B cell (primary cell): ENCODE measurements at regions not wholly inside any gene's neighbourhood (a gene's known extent, or its start where the extent isn't known, plus 50 kb on each side); places are given as distances from the start of the nearest gene placed in this dataset.

Source experiments
- ATAC-seq: fragments of 200-7000 bp; cut with Tn5 transposase; one replicate; pipeline ENCODE4 v1.10.0; 2021; ENCODE audit warnings: low read depth, mild to moderate bottlenecking, moderate number of reproducible peaks, moderate library complexity
- CTCF ChIA-PET: fragments of 350-600 bp; sonication (Branson Sonifier 250); formaldehyde crosslinking; loops from one replicate; lab custom pipeline; 2021; ENCODE audit warnings: antibody characterized with exemption, inconsistent platforms; lab: Charles Lee
- POLR2A ChIA-PET: fragments of 350-600 bp; sonication (Branson Sonifier 250); formaldehyde crosslinking; loops from one replicate; lab custom pipeline; 2021; ENCODE audit warnings: antibody characterized with exemption; lab: Charles Lee
- DNase-seq: peaks from one replicate; pipeline ENCODE4 v3.0.0; 2013
- H2AFZ ChIP-seq: 2 replicates; pipeline ENCODE4 v1.6.1; 2012; ENCODE audit warnings: mild to moderate bottlenecking, low read depth, low read length; ENCODE audit not compliant: insufficient read depth, poor library complexity, severe bottlenecking
- H3K27ac ChIP-seq, 2 donors: 1 replicate in 1 of 2; 2 replicates in 1 of 2; pipeline ENCODE4 v1.5.1; 2012 to 2013; ENCODE audit warnings: low read length in 2 of 2, mild to moderate bottlenecking in 2 of 2, moderate library complexity in 1 of 2
- H3K27me3 ChIP-seq, 4 experiments: fragments of 200-600 bp in 1 of 4; sonication (generic) in 1 of 4; replicated peaks in 1 of 4; 1 replicate in 2 of 4; 2 replicates in 2 of 4; pipeline versions ENCODE4 v1.6.1 to v1.7.0; 2013 to 2016; ENCODE audit warnings: low read length in 3 of 4, mild to moderate bottlenecking in 2 of 4, mixed read lengths in 1 of 4, moderate library complexity in 1 of 4; ENCODE audit not compliant: insufficient read depth in 4 of 4, control insufficient read depth in 3 of 4; ENCODE audit errors: control extremely low read depth in 1 of 4
- H3K36me3 ChIP-seq, 2 experiments: replicated peaks in 1 of 2; 1 replicate in 1 of 2; 2 replicates in 1 of 2; pipeline versions ENCODE4 v1.6.1 to v1.7.1; 2013; ENCODE audit warnings: low read length in 1 of 2; ENCODE audit not compliant: insufficient read depth in 2 of 2, control insufficient read depth in 1 of 2; ENCODE audit errors: control extremely low read depth in 1 of 2, extremely low read depth in 1 of 2
- H3K4me1 ChIP-seq, 2 donors: fragments of 200-600 bp in 1 of 2; sonication (generic) in 1 of 2; 1 replicate in 1 of 2; 2 replicates in 1 of 2; pipeline versions ENCODE4 v1.5.1 to v1.6.1; 2013 to 2017; ENCODE audit warnings: low read length in 2 of 2; ENCODE audit not compliant: control insufficient read depth in 2 of 2, insufficient read depth in 2 of 2
- H3K4me2 ChIP-seq: replicated peaks from 2 replicates; pipeline ENCODE3; 2012; ENCODE audit warnings: mild to moderate bottlenecking, low read depth, low read length; ENCODE audit not compliant: poor library complexity, severe bottlenecking
- H3K4me3 ChIP-seq, 5 experiments: fragments of 200-600 bp in 1 of 5; sonication (generic) in 1 of 5; 1 replicate in 3 of 5; 2 replicates in 2 of 5; pipeline versions ENCODE4 v1.5.1 to v1.7.0; 2011 to 2016; ENCODE audit warnings: low read length in 4 of 5, mild to moderate bottlenecking in 4 of 5, low read depth in 2 of 5, control low read depth in 1 of 5, moderate library complexity in 1 of 5; ENCODE audit not compliant: insufficient read depth in 1 of 5; ENCODE audit errors: control extremely low read depth in 1 of 5, extremely low read depth in 1 of 5
- H3K79me2 ChIP-seq: fragments of 200-600 bp; sonication (generic); one replicate; pipeline ENCODE4 v1.6.0; 2016; ENCODE audit warnings: low read length; ENCODE audit not compliant: control insufficient read depth, insufficient read depth
- H3K9ac ChIP-seq: fragments of 200-600 bp; sonication (generic); 2 replicates; pipeline ENCODE4 v1.6.1; 2017; ENCODE audit warnings: mild to moderate bottlenecking, low read length, moderate library complexity
- H3K9me3 ChIP-seq, 3 donors: one replicate each; pipeline versions ENCODE4 v1.6.1 to v1.7.1; 2013; ENCODE audit warnings: low read length in 2 of 3; ENCODE audit not compliant: control insufficient read depth in 2 of 3, insufficient read depth in 1 of 3; ENCODE audit errors: control extremely low read depth in 1 of 3
- H4K20me1 ChIP-seq: 2 replicates; pipeline ENCODE4 v1.6.0; 2012; ENCODE audit warnings: mild to moderate bottlenecking, low read length; ENCODE audit not compliant: insufficient read depth, control insufficient read depth, poor library complexity, severe bottlenecking
- H3K27ac Mint-ChIP-seq: one replicate; pipeline ENCODE4 v1.8.0; 2021; ENCODE audit warnings: mixed read lengths
- H3K27me3 Mint-ChIP-seq: one replicate; pipeline ENCODE4 v1.8.0; 2021; ENCODE audit warnings: mixed read lengths
- H3K4me1 Mint-ChIP-seq: one replicate; pipeline ENCODE4 v1.8.0; 2021; ENCODE audit warnings: mixed read lengths
- H3K4me3 Mint-ChIP-seq: one replicate; pipeline ENCODE4 v1.8.0; 2021; ENCODE audit warnings: mixed read lengths
- H3K9me3 Mint-ChIP-seq: one replicate; pipeline ENCODE4 v1.8.0; 2022; ENCODE audit warnings: mixed read lengths; ENCODE audit not compliant: insufficient read depth
- CTCF ChIP-seq: fragments of 200-600 bp; IDR thresholded peaks from one replicate; pipeline ENCODE4 v1.8.0; 2022; ENCODE audit warnings: antibody characterized with exemption, mild to moderate bottlenecking
- EZH2 ChIP-seq: IDR thresholded peaks from 2 replicates; pipeline ENCODE4 v1.6.1; 2012; ENCODE audit warnings: borderline replicate concordance, low read depth, mild to moderate bottlenecking, moderate library complexity, low read length; ENCODE audit not compliant: insufficient read depth, poor library complexity, severe bottlenecking
- WGBS: methylation state at CpG from one replicate; pipeline ENCODE4 v1.1.5; 2013; ENCODE audit warnings: missing lambda C conversion rate; ENCODE audit not compliant: insufficient coverage; 5-methylcytosine and 5-hydroxymethylcytosine counted together
- intact Hi-C: fragments of 100-400 bp; cut with micrococcal nuclease; formaldehyde crosslinking; loops from one replicate; pipeline ENCODE4 v1.10.0; 2022

GRCh38 chr4:189062047-189062820 lies 878.4 kb upstream of the FRG1 start:
- H3K27me3 Mint-ChIP-seq: no peaks in the 10 kb centered on the region
- intact Hi-C loops: no loop called here
- H4K20me1 ChIP-seq: no peaks in the 10 kb centered on the region
- H3K27me3 ChIP-seq: no peaks in the 10 kb centered on the region
- peaks cover 8% of the 10 kb centered on the region for H3K9me3 Mint-ChIP-seq
- no peak for ATAC-seq
- H3K27ac ChIP-seq: no peak overlapping the region
- no peak overlapping the region for H2AFZ ChIP-seq
- POLR2A ChIA-PET: no interaction called here
- DNase-seq: no peak
- no peak overlapping the region for H3K4me3 ChIP-seq
- H3K4me3 Mint-ChIP-seq: no peak overlapping the region
- no peak overlapping the region for H3K27ac Mint-ChIP-seq
- CTCF ChIA-PET: no interaction called here
- no peaks in the 10 kb centered on the region for H3K79me2 ChIP-seq
- no peak overlapping the region for H3K4me2 ChIP-seq
- no peaks in the 10 kb centered on the region for H3K36me3 ChIP-seq
- no CpG with 5 or more reads among the region's 2 CpGs for WGBS
- no peaks in the 10 kb centered on the region for H3K4me1 Mint-ChIP-seq
- no peak for TF ChIP-seq EZH2
- no peak for TF ChIP-seq CTCF
- no peak overlapping the region for H3K9ac ChIP-seq
- H3K9me3 ChIP-seq: peaks cover 0 to 13% (median 0%) of the 10 kb centered on the region in 3 donors
- no peaks in the 10 kb centered on the region for H3K4me1 ChIP-seq

GRCh38 chr4:189069772-189070171 lies 870.9 kb upstream of the FRG1 start:
- H3K9me3 ChIP-seq: peaks cover 0 to 4% (median 1%) of the 10 kb centered on the region in 3 donors
- TF ChIP-seq CTCF: no peak
- no peaks in the 10 kb centered on the region for H3K27me3 ChIP-seq
- WGBS: 83% methylated on average over 1 of the region's 1 CpG
- Mint-ChIP-seq H3K4me1 (no peaks in the 10 kb centered on the region), H3K27ac (no peak overlapping the region), H3K27me3 (no peaks in the 10 kb centered on the region), H3K9me3 (peaks cover 6% of the 10 kb centered on the region), H3K4me3 (no peak overlapping the region)
- H3K9ac ChIP-seq: no peak overlapping the region
- no peaks in the 10 kb centered on the region for H4K20me1 ChIP-seq
- no peaks in the 10 kb centered on the region for H3K36me3 ChIP-seq
- ATAC-seq (no peak), DNase-seq (no peak)
- POLR2A ChIA-PET: no interaction called here
- CTCF ChIA-PET: no interaction called here
- H3K4me3 ChIP-seq: no peak overlapping the region
- intact Hi-C loops: no loop called here
- no peak overlapping the region for H3K4me2 ChIP-seq
- no peaks in the 10 kb centered on the region for H3K79me2 ChIP-seq
- no peak overlapping the region for H3K27ac ChIP-seq
- no peaks in the 10 kb centered on the region for H3K4me1 ChIP-seq
- no peak overlapping the region for H2AFZ ChIP-seq
